RWPE2 (cell line): ENCODE measurements at regions not wholly inside any gene's neighbourhood (a gene's known extent, or its start where the extent isn't known, plus 50 kb on each side); places are given as distances from the start of the nearest gene placed in this dataset.

ENCODE experiments used
- ATAC-seq: fragments of 200-7000 bp; cut with Tn5 transposase; 3 replicates; pipeline ENCODE4 v1.9.1; 2021; ENCODE audit warnings: low read depth
- DNase-seq: peaks from one replicate; pipeline ENCODE4 v3.0.0-alpha.2; 2020; ENCODE audit warnings: low spot score
- H3K27ac ChIP-seq: fragments of 450-650 bp; 2 replicates; pipeline ENCODE4 v1.5.1; 2017; ENCODE audit warnings: mild to moderate bottlenecking; ENCODE audit not compliant: poor library complexity, severe bottlenecking
- H3K27me3 ChIP-seq: fragments of 250-450 bp; sonication (Bioruptor Pico); 2 replicates; pipeline ENCODE4 v1.5.1; 2021; ENCODE audit warnings: mild to moderate bottlenecking, moderate library complexity; ENCODE audit not compliant: insufficient read depth, poor library complexity, severe bottlenecking
- H3K36me3 ChIP-seq: fragments of 250-450 bp; sonication (Bioruptor Pico); 2 replicates; pipeline ENCODE4 v1.5.1; 2020; ENCODE audit warnings: low read depth, mild to moderate bottlenecking, moderate library complexity
- H3K4me1 ChIP-seq: fragments of 250-450 bp; sonication (Bioruptor Pico); 2 replicates; pipeline ENCODE4 v1.5.1; 2021; ENCODE audit warnings: mild to moderate bottlenecking, moderate library complexity; ENCODE audit not compliant: insufficient read depth, poor library complexity, severe bottlenecking
- H3K4me3 ChIP-seq: fragments of 250-450 bp; sonication (Bioruptor Pico); 2 replicates; pipeline ENCODE4 v1.5.1; 2021; ENCODE audit warnings: mild to moderate bottlenecking, moderate library complexity; ENCODE audit not compliant: severe bottlenecking
- H3K9me3 ChIP-seq: fragments of 250-450 bp; sonication (Bioruptor Pico); 2 replicates; pipeline ENCODE4 v1.5.1; 2021; ENCODE audit warnings: mild to moderate bottlenecking, moderate library complexity; ENCODE audit not compliant: severe bottlenecking
- CTCF ChIP-seq: fragments of 450-650 bp; IDR thresholded peaks from one replicate; pipeline ENCODE4 v1.5.1; 2017; ENCODE audit warnings: mild to moderate bottlenecking, moderate library complexity; ENCODE audit not compliant: poor library complexity, severe bottlenecking

GRCh38 chr9:29198861-29199260 lies 1625.6 kb upstream of the C9orf72 start:
- Histone ChIP-seq H3K36me3 (no peaks in the 10 kb centered on the region), H3K4me1 (no peaks in the 10 kb centered on the region), H3K27ac (no peak overlapping the region), H3K4me3 (no peak overlapping the region), H3K9me3 (no peaks in the 10 kb centered on the region), H3K27me3 (no peaks in the 10 kb centered on the region)
- DNase-seq (no peak), ATAC-seq (no peak)
- no peak for TF ChIP-seq CTCF

- TF ChIP-seq CTCF = no peak
- no peak overlapping the region for H3K4me3 ChIP-seq
- H3K27ac ChIP-seq = no peak overlapping the region
- H3K9me3 ChIP-seq = no peaks in the 10 kb centered on the region
- no peaks in the 10 kb centered on the region for H3K4me1 ChIP-seq
- no peaks in the 10 kb centered on the region for H3K36me3 ChIP-seq
- ATAC-seq (no peak), DNase-seq (no peak)
- H3K27me3 ChIP-seq = no peaks in the 10 kb centered on the region
Observed at GRCh38 chr9:29199975-29200374, 1626.7 kb upstream of the C9orf72 start.

- no peak for TF ChIP-seq CTCF
- DNase-seq = no peak
- Histone ChIP-seq H3K27me3 (no peaks in the 10 kb centered on the region), H3K27ac (no peak overlapping the region), H3K4me1 (no peaks in the 10 kb centered on the region), H3K9me3 (no peaks in the 10 kb centered on the region), H3K4me3 (no peak overlapping the region), H3K36me3 (no peaks in the 10 kb centered on the region)
- ATAC-seq = no peak
Observed at GRCh38 chr9:29200650-29201049, 1627.4 kb upstream of the C9orf72 start.

- Histone ChIP-seq H3K36me3 (no peaks in the 10 kb centered on the region), H3K27me3 (peaks cover 3% of the 10 kb centered on the region), H3K4me3 (no peak overlapping the region), H3K27ac (no peak overlapping the region), H3K4me1 (no peaks in the 10 kb centered on the region), H3K9me3 (no peaks in the 10 kb centered on the region)
- TF ChIP-seq CTCF = no peak
- no peak for DNase-seq
- no peak for ATAC-seq
Observed at GRCh38 chr9:29203244-29203930, 1630.1 kb upstream of the C9orf72 start.

- DNase-seq = no peak
- TF ChIP-seq CTCF = peak; percentile 39
- H3K27ac ChIP-seq = no peak overlapping the region
Observed at GRCh38 chr9:29208670-29209069, 1635.4 kb upstream of the C9orf72 start.

More at GRCh38 chr9:29208670-29209069, 1635.4 kb upstream of the C9orf72 start:
- Histone ChIP-seq H3K4me3 (no peak overlapping the region), H3K4me1 (no peaks in the 10 kb centered on the region), H3K36me3 (no peaks in the 10 kb centered on the region), H3K27me3 (peaks cover 49% of the 10 kb centered on the region), H3K9me3 (no peaks in the 10 kb centered on the region)
- no peak for ATAC-seq
